GF-D8 (cell line): ENCODE measurements at regions not wholly inside any gene's neighbourhood (a gene's known extent, or its start where the extent isn't known, plus 50 kb on each side); places are given as distances from the start of the nearest gene placed in this dataset.

ENCODE experiments used
- DNase-seq: peaks from one replicate; lab custom pipeline; 2025; lab: John Stamatoyannopoulos, UW

DNA sequence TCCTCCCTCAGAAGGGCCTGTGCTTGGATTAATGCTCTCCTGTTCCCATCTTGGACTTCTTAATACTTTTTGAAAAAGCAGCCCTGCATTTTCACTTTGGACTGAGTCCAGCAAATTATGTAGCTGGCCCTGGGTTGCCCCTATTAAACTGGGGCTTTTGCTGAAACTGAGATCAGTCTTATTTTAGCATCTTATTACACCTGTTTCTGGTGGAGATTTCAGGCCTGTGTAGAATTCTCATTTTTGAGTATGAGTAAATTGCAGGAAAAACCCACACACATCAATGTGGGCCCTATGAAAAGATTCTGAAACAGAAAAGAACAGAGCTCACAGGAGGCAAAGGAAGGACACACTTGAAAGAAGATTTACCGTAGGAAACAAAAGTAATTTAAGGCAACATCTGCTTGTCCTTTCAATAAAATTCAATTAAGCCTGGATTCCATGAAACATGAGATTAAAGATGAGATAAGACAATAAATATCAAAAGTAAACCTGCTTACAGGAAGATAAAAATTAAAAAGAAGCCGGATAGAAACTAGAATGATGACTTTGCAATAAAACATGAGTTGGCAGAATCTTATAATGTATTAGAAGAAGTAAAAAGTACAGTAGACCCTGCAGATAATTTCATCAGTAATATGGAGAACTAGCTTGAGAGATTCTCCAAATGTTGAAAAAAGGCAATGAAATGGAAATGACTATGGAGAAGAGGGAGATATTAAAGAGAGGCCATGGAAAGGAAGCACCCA lies 90.7 kb upstream of the GCFC2 start:
- no peak for DNase-seq

DNA sequence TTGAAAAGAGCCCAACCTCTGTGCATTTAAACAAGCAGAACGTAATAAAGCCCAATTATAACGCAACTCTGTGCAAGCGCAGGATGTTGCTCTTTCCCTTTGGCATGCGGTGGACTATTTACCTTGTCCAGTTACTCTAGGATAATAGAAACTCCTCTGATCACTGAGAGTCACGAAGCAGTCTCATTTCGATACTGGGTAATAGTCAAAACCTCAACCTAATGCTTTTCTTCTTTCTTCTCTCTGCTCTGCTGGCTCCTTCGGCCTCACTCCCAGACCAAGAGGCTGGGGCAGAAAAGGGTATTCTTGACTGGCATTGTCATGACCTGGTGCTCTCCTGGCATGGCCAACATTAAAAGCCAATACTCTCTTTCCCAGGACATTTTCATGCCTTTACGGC lies 89.7 kb upstream of the GCFC2 start:
- no peak for DNase-seq

DNA sequence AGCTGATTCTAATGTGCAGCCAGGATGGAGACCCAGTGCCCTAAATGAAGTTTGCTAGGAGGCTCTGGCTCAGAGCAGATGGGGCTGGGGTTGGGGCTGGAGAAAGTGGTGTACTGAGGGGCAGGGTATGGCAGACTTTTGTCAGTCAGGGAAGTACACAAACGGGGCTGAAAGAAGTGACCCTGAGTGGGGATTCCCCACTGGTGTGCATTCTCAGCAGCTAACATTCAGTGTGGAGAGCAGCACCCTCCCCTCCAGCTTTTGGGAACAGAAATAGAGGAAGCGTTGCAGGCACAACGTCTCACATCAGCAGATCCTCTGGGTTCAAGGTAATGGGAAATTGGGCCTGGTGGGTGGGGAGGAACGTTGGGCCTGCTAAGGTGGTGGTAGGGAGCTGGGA lies 89.1 kb upstream of the GCFC2 start:
- no peak for DNase-seq

DNA sequence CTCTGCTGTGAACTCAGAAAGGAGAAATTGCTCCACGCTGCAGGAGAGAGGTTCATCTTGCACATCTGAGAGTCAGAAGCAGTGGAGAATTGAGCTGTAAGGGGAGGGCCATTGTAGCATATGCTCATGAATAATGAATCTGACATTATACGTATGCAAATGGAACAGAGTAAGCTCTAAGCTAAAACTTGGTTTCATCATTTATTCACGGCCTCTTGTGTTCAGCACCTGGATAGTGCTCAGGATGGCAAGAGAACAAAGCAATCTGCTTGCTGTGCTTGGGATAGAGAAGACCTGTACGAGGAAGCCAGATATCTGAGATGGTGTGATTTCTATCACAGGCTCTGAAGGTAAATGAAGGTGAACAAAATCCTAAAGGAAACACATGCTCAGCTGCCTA lies 87.9 kb upstream of the GCFC2 start:
- no peak for DNase-seq

DNA sequence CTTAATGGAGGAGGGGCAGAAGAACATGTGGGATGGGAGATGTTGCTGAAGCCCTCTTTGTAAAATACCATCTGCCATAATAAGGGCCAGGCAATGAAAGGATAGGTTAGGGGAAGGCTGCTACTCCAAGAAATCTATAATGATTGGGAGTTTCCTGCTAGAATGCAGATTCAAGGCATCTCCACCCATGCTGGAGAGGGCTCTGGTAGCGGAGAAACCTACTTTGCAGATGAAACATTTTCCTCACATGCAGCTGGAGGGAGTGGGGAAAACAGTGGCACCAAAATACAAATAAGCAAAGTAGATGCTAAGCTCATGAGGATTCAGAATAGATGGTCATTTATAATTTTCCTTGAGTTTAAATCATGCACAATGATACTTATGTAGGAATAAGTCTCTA lies 82.3 kb upstream of the GCFC2 start:
- DNase-seq = no peak

DNA sequence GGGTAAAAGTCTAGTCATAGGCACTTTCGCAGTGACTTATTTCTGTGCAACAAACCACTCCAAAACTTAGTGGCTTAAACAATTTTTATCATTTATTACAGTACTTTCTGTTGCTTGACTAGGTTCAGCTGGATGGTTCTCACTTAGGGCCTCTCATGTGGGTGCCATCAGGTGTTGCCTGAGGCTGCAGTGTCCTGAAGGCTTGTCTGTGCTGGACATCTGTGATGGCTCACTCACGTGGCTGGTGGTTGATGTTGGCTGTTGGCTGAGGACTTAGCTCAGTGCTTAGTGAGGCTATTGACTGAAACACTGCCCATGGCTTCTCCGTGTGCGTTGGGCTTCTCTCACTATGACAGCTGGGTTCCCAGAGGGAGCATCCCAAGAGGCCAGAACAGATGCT lies 81.4 kb upstream of the GCFC2 start:
- no peak for DNase-seq

DNA sequence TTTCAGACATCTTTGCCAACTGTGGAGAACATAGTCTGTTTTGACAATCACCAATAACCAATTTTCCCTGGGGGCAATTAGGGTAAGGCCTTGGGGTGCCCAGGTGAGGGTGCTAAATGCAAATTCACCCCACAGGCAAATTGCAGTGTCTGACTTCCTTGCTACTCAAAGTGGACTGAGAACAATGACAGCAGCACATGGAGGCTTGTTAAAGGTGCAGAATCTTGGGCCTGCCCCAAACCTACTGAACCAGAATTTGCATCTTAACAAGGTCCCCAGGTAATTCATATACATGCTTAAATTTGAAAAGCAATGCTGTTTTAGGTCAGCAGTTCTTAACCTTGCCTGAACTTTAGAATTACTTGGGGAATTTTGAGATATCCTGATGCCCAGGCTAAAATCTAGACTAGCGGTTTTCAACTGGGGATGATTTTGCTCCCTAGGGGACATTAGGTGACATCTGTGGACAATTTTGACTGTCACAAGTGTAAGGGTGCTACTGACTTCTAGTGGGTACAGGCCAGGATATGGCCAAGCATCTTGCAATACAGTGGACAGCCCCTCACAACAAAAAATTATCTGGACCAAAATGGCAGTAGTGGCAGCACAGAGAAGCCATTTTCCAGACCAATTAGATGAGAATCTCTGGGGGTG lies 80.2 kb upstream of the GCFC2 start:
- no peak for DNase-seq

DNA sequence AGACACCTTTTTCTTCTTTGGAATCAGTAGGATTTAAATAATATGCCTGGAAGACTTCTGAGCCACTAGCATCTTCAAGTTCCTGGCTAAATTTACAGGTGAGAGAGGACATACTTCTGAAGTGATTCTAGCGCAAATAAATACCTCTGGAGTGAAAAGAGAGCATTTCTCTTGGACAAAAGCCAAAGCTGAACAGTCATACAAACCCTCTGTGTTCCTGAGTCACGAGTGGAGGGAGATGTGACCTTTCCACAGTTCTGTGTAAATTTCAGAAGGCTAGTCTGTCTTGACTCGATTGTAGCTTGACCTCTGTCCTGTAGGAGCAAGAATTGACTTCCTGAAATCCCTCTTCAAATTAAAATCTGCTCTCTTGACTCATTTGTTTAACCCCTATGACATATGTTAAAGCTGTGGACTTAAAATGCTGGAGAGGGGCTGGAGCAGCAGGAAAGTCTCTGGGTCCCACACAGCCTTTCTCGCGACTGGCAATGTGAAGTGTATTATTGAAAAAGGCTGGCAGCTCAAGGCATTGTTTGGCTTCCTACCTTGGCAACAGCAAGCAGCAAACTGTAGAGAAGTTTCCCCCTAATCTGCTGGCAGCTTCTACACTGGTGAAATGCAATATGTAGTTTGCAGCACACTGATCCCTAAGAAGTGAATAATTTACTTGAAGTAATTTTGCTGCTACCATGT lies 79.6 kb upstream of the GCFC2 start:
- DNase-seq = no peak

DNA sequence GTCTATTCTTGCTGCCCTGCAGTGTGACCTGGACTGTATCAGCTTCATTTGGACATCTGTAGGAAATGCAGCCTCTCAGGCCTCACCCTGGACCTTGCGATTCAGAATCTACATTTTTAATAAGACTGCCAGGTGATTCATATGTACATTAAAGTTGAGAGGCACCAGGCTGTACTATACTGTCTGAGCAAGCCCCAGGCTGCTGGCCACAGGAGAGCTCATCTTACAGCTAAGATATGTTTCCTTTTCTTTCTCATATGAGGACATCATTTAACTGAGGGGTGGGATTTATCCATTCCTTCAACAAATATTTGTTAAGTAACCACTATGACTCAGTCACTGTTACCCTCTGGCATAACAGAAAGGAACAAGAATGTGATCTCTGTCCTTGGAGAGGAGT lies 78.2 kb upstream of the GCFC2 start:
- DNase-seq = no peak

DNA sequence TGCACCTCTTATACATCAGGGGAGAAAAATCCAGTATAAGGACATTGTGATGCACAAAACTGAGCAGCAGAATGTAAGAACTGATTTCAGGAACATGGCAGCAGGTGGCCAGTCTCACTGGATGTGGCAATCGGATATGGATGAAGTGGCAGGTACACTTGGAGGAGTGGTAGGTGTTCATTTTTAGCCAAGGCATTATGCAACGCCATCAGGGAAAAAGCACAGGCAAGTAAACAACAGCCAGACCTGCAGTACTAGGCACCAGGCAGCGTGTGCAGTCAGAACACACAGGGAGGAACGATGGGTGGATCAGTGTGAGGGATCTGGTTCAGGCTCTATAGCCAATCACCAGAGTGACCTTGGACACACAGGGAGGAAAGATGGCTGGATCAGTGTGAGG lies 77.4 kb upstream of the GCFC2 start:
- no peak for DNase-seq

DNA sequence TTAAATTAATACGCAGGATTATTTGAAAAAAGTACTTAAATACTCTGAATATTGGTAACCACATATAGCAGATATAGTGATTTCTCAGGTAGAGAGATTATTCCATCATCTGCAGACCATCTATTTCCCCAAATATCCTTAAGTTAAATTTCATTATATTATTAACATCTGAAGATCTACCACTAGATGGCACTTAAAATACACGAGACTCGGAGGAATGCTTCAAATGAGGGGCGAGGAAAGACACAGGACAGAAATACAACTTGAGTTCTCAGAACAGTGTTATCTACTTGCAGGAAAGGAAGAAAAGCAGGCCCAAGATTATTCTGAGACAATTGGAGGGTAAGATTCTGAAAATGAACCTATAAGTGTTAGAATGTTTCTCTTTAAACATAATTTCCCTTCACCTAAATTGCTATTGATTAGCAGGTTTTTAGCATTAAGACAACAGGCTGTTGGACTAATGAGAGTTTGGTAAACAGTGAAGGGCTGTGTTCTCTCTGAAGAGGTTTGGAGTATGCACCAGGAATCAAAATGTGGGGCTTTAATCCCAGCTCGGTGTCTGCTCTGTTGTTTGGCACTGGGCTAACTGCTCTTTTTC lies 76.9 kb upstream of the GCFC2 start:
- DNase-seq = no peak

DNA sequence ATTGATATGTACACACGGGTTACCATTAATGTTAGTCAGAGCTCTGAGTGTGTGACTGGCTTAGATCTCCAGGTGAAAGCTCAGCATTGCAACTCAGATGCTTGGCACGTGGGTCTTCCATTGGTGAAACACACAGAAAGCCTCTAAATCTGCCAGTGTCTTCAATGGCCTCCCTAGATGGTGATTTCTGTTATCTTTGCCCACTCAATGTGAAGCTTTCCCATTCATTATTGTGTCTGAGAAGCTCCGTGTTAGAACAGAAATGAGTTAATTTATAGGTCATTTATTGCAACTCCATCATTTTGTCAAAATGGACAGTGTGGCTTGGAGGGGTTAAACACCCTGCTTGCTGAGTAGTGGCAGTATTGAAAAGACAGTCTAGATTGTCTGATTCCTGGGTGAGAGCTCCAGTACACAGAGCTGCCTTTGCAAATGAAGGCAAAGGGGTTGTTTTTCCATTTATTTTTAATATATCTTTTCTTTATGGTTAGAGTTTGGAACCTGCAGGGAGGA lies 64.7 kb upstream of the GCFC2 start:
- DNase-seq = no peak

DNA sequence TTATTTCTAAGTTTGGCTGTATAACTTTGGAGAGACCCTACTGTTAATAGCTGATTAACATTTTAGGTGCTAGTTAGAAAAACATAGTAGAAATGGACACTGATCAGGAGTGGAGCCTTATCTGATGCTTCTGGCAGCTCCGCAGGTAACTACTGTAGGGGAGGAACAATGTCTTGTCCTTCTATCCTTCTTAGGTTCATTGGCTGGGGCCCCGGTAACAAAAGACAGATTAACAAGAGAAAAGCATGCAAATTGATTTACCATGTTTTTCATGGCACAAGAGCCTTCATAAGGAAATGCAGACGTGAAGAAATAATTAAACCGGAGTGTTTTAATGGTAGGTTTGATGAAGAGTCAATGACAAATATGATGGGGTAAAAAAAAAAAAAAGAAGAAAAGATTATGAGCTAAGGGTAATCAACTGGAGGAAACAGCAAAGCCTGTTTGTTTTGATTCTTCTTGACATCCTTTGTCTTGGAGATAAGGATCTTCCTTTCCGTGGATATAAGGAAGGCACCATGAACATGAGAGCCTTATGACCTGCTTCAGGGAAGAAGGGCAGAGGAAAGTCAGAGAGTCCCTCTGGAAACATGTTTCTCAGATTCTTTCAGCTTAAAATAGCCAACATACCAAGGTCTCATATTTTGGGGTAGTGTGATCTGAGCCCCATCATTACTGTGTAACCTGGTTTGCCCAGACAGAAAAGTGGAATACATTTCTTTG lies 62.4 kb upstream of the GCFC2 start:
- DNase-seq = no peak

DNA sequence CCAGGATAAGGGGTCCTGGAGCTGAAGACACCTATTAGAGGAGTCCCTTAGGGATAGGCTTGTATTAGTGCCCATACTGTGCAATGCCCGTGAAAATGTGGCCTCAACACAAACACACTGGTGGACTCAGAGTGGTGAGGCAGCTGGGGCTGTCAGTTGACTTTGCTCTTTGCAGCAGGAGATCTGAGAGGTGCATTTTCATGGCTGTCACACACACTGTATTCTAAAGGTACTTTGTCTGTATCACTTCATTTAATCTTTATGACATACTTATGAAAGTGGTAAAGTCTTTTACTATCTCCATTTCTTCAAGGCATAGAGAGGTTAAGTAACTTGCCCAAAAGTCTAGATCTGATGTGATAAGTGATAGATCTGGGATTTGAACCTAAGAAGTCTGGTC lies 55.1 kb upstream of the GCFC2 start:
- DNase-seq = no peak

DNA sequence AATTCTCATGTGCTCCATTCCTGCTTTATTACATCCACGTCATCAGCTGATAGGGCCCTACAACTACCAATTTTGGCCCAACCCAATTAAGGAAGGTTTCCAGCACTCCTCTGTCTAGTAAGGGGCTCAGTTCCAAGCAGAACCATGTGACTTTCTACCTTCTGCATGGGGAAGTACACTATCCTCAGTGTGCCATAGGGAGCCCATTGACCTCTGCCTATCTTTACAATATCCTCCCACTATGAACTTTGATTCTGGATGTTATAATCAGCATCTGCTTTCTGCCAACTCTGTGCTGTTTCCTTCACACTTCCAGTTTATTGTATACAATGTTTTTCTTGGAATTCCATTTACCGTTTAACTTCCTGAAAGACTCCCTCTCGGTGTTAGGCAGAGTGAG lies 53.9 kb upstream of the GCFC2 start:
- no peak for DNase-seq
